GM10847 (cell line): ENCODE measurements at regions not wholly inside any gene's neighbourhood (a gene's known extent, or its start where the extent isn't known, plus 50 kb on each side); places are given as distances from the start of the nearest gene placed in this dataset.

Source experiments
- POLR2A ChIP-seq: IDR thresholded peaks from 2 replicates; pipeline ENCODE4 v1.6.1; 2011; ENCODE audit not compliant: insufficient read length; ENCODE audit errors: extremely low read depth

- TF ChIP-seq POLR2A: no peak
Observed at GRCh38 chr16:85162478-85163277, 50.4 kb upstream of the CIBAR2 start.

GRCh38 chr16:85163278-85164112, 51.2 kb upstream of the CIBAR2 start:
- TF ChIP-seq POLR2A: no peak

- TF ChIP-seq POLR2A: no peak
Observed at GRCh38 chr16:85164431-85164830, 52.2 kb upstream of the CIBAR2 start.

GRCh38 chr16:85164838-85165516, 52.7 kb upstream of the CIBAR2 start:
- no peak for TF ChIP-seq POLR2A

- TF ChIP-seq POLR2A: no peak
Observed at GRCh38 chr16:85165781-85166180, 53.5 kb upstream of the CIBAR2 start.

GRCh38 chr16:85166281-85166680, 54.0 kb upstream of the CIBAR2 start:
- TF ChIP-seq POLR2A: no peak

- TF ChIP-seq POLR2A: no peak
Observed at GRCh38 chr16:85166699-85167588, 54.7 kb upstream of the CIBAR2 start.

GRCh38 chr16:85167589-85168537, 55.6 kb upstream of the CIBAR2 start:
- no peak for TF ChIP-seq POLR2A

GRCh38 chr16:85168732-85169256, 56.5 kb upstream of the CIBAR2 start:
- TF ChIP-seq POLR2A: no peak

- TF ChIP-seq POLR2A: no peak
Observed at GRCh38 chr16:85169333-85170065, 57.2 kb upstream of the CIBAR2 start.

- no peak for TF ChIP-seq POLR2A
Observed at GRCh38 chr16:85170066-85170491, 57.8 kb upstream of the CIBAR2 start.

GRCh38 chr16:85170590-85171003, 58.3 kb upstream of the CIBAR2 start:
- no peak for TF ChIP-seq POLR2A
